Astrocyte (in vitro differentiated cells and primary cell): ENCODE measurements at regions not wholly inside any gene's neighbourhood (a gene's known extent, or its start where the extent isn't known, plus 50 kb on each side); places are given as distances from the start of the nearest gene placed in this dataset.

Experiments
- DNase-seq: peaks from one replicate; pipeline ENCODE4 v3.0.0-alpha.2; 2010; ENCODE audit warnings: low read depth
- FAIRE-seq: peaks from 2 replicates; lab custom pipeline; 2011; peaks lifted over from hg19 to GRCh38; lab: Jason Lieb, UNC
- H2AFZ ChIP-seq: 2 replicates; pipeline ENCODE4 v1.6.0; 2012; ENCODE audit warnings: low read depth, low read length, inconsistent platforms
- H3K27ac ChIP-seq: 2 replicates; pipeline ENCODE4 v1.5.1; 2011; ENCODE audit warnings: low read depth, low read length, inconsistent platforms
- H3K27me3 ChIP-seq: 2 replicates; pipeline ENCODE4 v1.6.0; 2011; ENCODE audit warnings: low read length, inconsistent platforms; ENCODE audit not compliant: insufficient read depth
- H3K36me3 ChIP-seq: 2 replicates; pipeline ENCODE4 v1.5.1; 2011; ENCODE audit warnings: low read length, inconsistent platforms; ENCODE audit not compliant: insufficient read depth
- H3K4me1 ChIP-seq: 2 replicates; pipeline ENCODE4 v1.5.1; 2011; ENCODE audit warnings: low read length, inconsistent platforms; ENCODE audit not compliant: insufficient read depth
- H3K4me2 ChIP-seq: 2 replicates; pipeline ENCODE4 v1.6.0; 2012; ENCODE audit warnings: low read length, inconsistent platforms
- H3K4me3 ChIP-seq: 2 replicates; pipeline ENCODE4 v1.5.1; 2011; ENCODE audit warnings: low read depth, mild to moderate bottlenecking, low read length, inconsistent platforms; ENCODE audit not compliant: insufficient read depth
- H3K79me2 ChIP-seq: 2 replicates; pipeline ENCODE4 v1.6.0; 2012; ENCODE audit warnings: mild to moderate bottlenecking, low read length, inconsistent platforms; ENCODE audit not compliant: insufficient read depth
- H3K9ac ChIP-seq: 2 replicates; pipeline ENCODE4 v1.6.0; 2012; ENCODE audit warnings: mild to moderate bottlenecking, low read length, inconsistent platforms
- H3K9me3 ChIP-seq: 2 replicates; pipeline ENCODE4 v1.5.1; 2012; ENCODE audit warnings: low read depth, mild to moderate bottlenecking, low read length, inconsistent platforms; ENCODE audit not compliant: insufficient read depth
- H4K20me1 ChIP-seq: 2 replicates; pipeline ENCODE4 v1.6.0; 2012; ENCODE audit warnings: low read length, inconsistent platforms; ENCODE audit not compliant: insufficient read depth
- H3K27ac Mint-ChIP-seq: one replicate; pipeline ENCODE4 v1.8.0; 2021; ENCODE audit warnings: mild to moderate bottlenecking, mixed read lengths; ENCODE audit not compliant: unreplicated experiment
- H3K27me3 Mint-ChIP-seq: one replicate; pipeline ENCODE4 v1.8.0; 2021; ENCODE audit warnings: low read depth, mixed read lengths; ENCODE audit not compliant: unreplicated experiment
- H3K36me3 Mint-ChIP-seq: one replicate; pipeline ENCODE4 v1.8.0; 2021; ENCODE audit warnings: low read depth, mixed read lengths; ENCODE audit not compliant: unreplicated experiment
- H3K4me1 Mint-ChIP-seq: one replicate; pipeline ENCODE4 v1.8.0; 2021; ENCODE audit warnings: low read depth, mixed read lengths; ENCODE audit not compliant: unreplicated experiment
- H3K4me3 Mint-ChIP-seq: one replicate; pipeline ENCODE4 v1.8.0; 2021; ENCODE audit warnings: mild to moderate bottlenecking, moderate library complexity, mixed read lengths; ENCODE audit not compliant: unreplicated experiment
- H3K9me3 Mint-ChIP-seq: one replicate; pipeline ENCODE4 v1.8.0; 2021; ENCODE audit warnings: mild to moderate bottlenecking, mixed read lengths; ENCODE audit not compliant: unreplicated experiment
- CTCF ChIP-seq: IDR thresholded peaks from 2 replicates; pipeline ENCODE4 v1.5.1; 2011; ENCODE audit warnings: low read depth, mild to moderate bottlenecking, inconsistent platforms, low read length, moderate library complexity; ENCODE audit not compliant: insufficient read depth
- EZH2 ChIP-seq: IDR thresholded peaks from 2 replicates; pipeline ENCODE4 v1.6.1; 2012; ENCODE audit warnings: mild to moderate bottlenecking, low read length, inconsistent platforms; ENCODE audit not compliant: insufficient read depth

GRCh38 chr11:31986201-31986889 lies 104.5 kb upstream of the RCN1 start:
- no peaks in the 10 kb centered on the region for H4K20me1 ChIP-seq
- H2AFZ ChIP-seq = no peak overlapping the region
- no peaks in the 10 kb centered on the region for H3K36me3 ChIP-seq
- H3K9ac ChIP-seq = no peak overlapping the region
- peaks cover 2% of the 10 kb centered on the region for H3K36me3 Mint-ChIP-seq
- no peak overlapping the region for H3K4me2 ChIP-seq
- DNase-seq (no peak), FAIRE-seq (no peak)
- H3K9me3 Mint-ChIP-seq = peaks cover 4% of the 10 kb centered on the region
- peak overlapping the region; percentile 66 for H3K4me3 Mint-ChIP-seq
- H3K4me1 Mint-ChIP-seq = no peaks in the 10 kb centered on the region
- TF ChIP-seq EZH2 = no peak
- no peak for TF ChIP-seq CTCF
- H3K9me3 ChIP-seq = no peaks in the 10 kb centered on the region
- no peak overlapping the region for H3K27ac Mint-ChIP-seq
- peaks cover 63% of the 10 kb centered on the region for H3K27me3 Mint-ChIP-seq
- H3K4me3 ChIP-seq = no peak overlapping the region
- no peak overlapping the region for H3K27ac ChIP-seq
- no peaks in the 10 kb centered on the region for H3K4me1 ChIP-seq
- peaks cover 35% of the 10 kb centered on the region for H3K27me3 ChIP-seq
- no peaks in the 10 kb centered on the region for H3K79me2 ChIP-seq

- Histone ChIP-seq H3K4me1 (no peaks in the 10 kb centered on the region), H3K27ac (no peak overlapping the region), H3K79me2 (no peaks in the 10 kb centered on the region), H3K4me2 (no peak overlapping the region), H3K4me3 (no peak overlapping the region), H3K27me3 (peaks cover 11% of the 10 kb centered on the region), H3K36me3 (no peaks in the 10 kb centered on the region), H2AFZ (no peak overlapping the region), H4K20me1 (no peaks in the 10 kb centered on the region), H3K9ac (no peak overlapping the region), H3K9me3 (no peaks in the 10 kb centered on the region)
- no peak overlapping the region for H3K4me3 Mint-ChIP-seq
- no peak for FAIRE-seq
- H3K27ac Mint-ChIP-seq = no peak overlapping the region
- peaks cover 15% of the 10 kb centered on the region for H3K9me3 Mint-ChIP-seq
- no peak for TF ChIP-seq CTCF
- TF ChIP-seq EZH2 = no peak
- H3K27me3 Mint-ChIP-seq = peaks cover 33% of the 10 kb centered on the region
- no peak for DNase-seq
- no peaks in the 10 kb centered on the region for H3K4me1 Mint-ChIP-seq
- H3K36me3 Mint-ChIP-seq = no peaks in the 10 kb centered on the region
Measured at GRCh38 chr11:31981457-31981856, 109.4 kb upstream of the RCN1 start.

GRCh38 chr11:31977343-31977742 lies 113.5 kb upstream of the RCN1 start:
- H3K36me3 ChIP-seq = no peaks in the 10 kb centered on the region
- DNase-seq = no peak
- Mint-ChIP-seq H3K4me1 (no peaks in the 10 kb centered on the region), H3K4me3 (no peak overlapping the region), H3K36me3 (no peaks in the 10 kb centered on the region), H3K27ac (no peak overlapping the region), H3K27me3 (peaks cover 19% of the 10 kb centered on the region), H3K9me3 (peaks cover 15% of the 10 kb centered on the region)
- H3K4me3 ChIP-seq = no peak overlapping the region
- FAIRE-seq = no peak
- H3K27me3 ChIP-seq = no peaks in the 10 kb centered on the region
- TF ChIP-seq CTCF (no peak), EZH2 (no peak)
- H3K9ac ChIP-seq = no peak overlapping the region
- no peak overlapping the region for H2AFZ ChIP-seq
- no peaks in the 10 kb centered on the region for H3K79me2 ChIP-seq
- no peak overlapping the region for H3K27ac ChIP-seq
- H3K4me2 ChIP-seq = no peak overlapping the region
- no peaks in the 10 kb centered on the region for H3K9me3 ChIP-seq
- H4K20me1 ChIP-seq = no peaks in the 10 kb centered on the region
- peaks cover 7% of the 10 kb centered on the region for H3K4me1 ChIP-seq
